ENCODE measurements at regions not wholly inside any gene's neighbourhood (a gene's known extent, or its start where the extent isn't known, plus 50 kb on each side); places are given as distances from the start of the nearest gene placed in this dataset.

GRCh38 chr3:43215663-43216275 lies 70.6 kb upstream of the SNRK start:
- H3K4me3 ChIP-seq, result no peak overlapping the region
- DNase-seq (ENCODE audit: low read depth in 1 of 2, low spot score in 2 of 2), result no peak
- no peak overlapping the region for H3K27ac ChIP-seq

GRCh38 chr3:43215138-43215537 lies 71.2 kb upstream of the SNRK start:
- Histone ChIP-seq H3K9me3 (replicated peaks) (no peaks in the 10 kb centered on the region), H3K27me3 (replicated peaks) (no peaks in the 10 kb centered on the region), H3K36me3 (no peaks in the 10 kb centered on the region), H3K4me1 (replicated peaks) (no peaks in the 10 kb centered on the region), H3K4me3 (no peak overlapping the region), H3K27ac (no peak overlapping the region)
- DNase-seq (ENCODE audit: low read depth in 1 of 2, low spot score in 2 of 2), result no peak

More at GRCh38 chr3:43215663-43216275, 70.6 kb upstream of the SNRK start:
- no peaks in the 10 kb centered on the region for H3K4me1 ChIP-seq (replicated peaks)
- H3K27me3 ChIP-seq (replicated peaks), result no peaks in the 10 kb centered on the region
- H3K9me3 ChIP-seq (replicated peaks), result no peaks in the 10 kb centered on the region
- no peaks in the 10 kb centered on the region for H3K36me3 ChIP-seq

- no peak for DNase-seq (ENCODE audit: low read depth in 1 of 2, low spot score in 2 of 2)
- Histone ChIP-seq H3K36me3 (no peaks in the 10 kb centered on the region), H3K27ac (no peak overlapping the region), H3K27me3 (replicated peaks) (no peaks in the 10 kb centered on the region), H3K4me1 (replicated peaks) (no peaks in the 10 kb centered on the region), H3K9me3 (replicated peaks) (no peaks in the 10 kb centered on the region), H3K4me3 (no peak overlapping the region)
Observed at GRCh38 chr3:43214616-43215015, 71.7 kb upstream of the SNRK start.

GRCh38 chr3:43213631-43214030 lies 72.7 kb upstream of the SNRK start:
- Histone ChIP-seq H3K4me1 (replicated peaks) (no peaks in the 10 kb centered on the region), H3K9me3 (replicated peaks) (no peaks in the 10 kb centered on the region), H3K4me3 (no peak overlapping the region), H3K27me3 (replicated peaks) (no peaks in the 10 kb centered on the region), H3K27ac (no peak overlapping the region), H3K36me3 (no peaks in the 10 kb centered on the region)
- no peak for DNase-seq (ENCODE audit: low read depth in 1 of 2, low spot score in 2 of 2)

- no peaks in the 10 kb centered on the region for H3K27me3 ChIP-seq (replicated peaks)
- no peaks in the 10 kb centered on the region for H3K36me3 ChIP-seq
- H3K27ac ChIP-seq, result no peak overlapping the region
- no peak overlapping the region for H3K4me3 ChIP-seq
- no peaks in the 10 kb centered on the region for H3K9me3 ChIP-seq (replicated peaks)
- no peak for DNase-seq (ENCODE audit: low read depth in 1 of 2, low spot score in 2 of 2)
- no peaks in the 10 kb centered on the region for H3K4me1 ChIP-seq (replicated peaks)
Observed at GRCh38 chr3:43212914-43213611, 73.3 kb upstream of the SNRK start.

- Histone ChIP-seq H3K9me3 (replicated peaks) (no peaks in the 10 kb centered on the region), H3K4me1 (replicated peaks) (no peaks in the 10 kb centered on the region), H3K27ac (no peak overlapping the region), H3K27me3 (replicated peaks) (no peaks in the 10 kb centered on the region), H3K4me3 (no peak overlapping the region), H3K36me3 (no peaks in the 10 kb centered on the region)
- DNase-seq (ENCODE audit: low read depth in 1 of 2, low spot score in 2 of 2), result no peak
Observed at GRCh38 chr3:43211681-43212080, 74.7 kb upstream of the SNRK start.

- Histone ChIP-seq H3K27ac (no peak overlapping the region), H3K4me3 (no peak overlapping the region), H3K36me3 (no peaks in the 10 kb centered on the region), H3K9me3 (replicated peaks) (no peaks in the 10 kb centered on the region), H3K4me1 (replicated peaks) (no peaks in the 10 kb centered on the region), H3K27me3 (replicated peaks) (no peaks in the 10 kb centered on the region)
- no peak for DNase-seq (ENCODE audit: low read depth in 1 of 2, low spot score in 2 of 2)
Observed at GRCh38 chr3:43210049-43211027, 76.0 kb upstream of the SNRK start.

- no peak overlapping the region for H3K4me3 ChIP-seq
- no peaks in the 10 kb centered on the region for H3K27me3 ChIP-seq (replicated peaks)
- H3K36me3 ChIP-seq, result no peaks in the 10 kb centered on the region
- no peaks in the 10 kb centered on the region for H3K4me1 ChIP-seq (replicated peaks)
- no peaks in the 10 kb centered on the region for H3K9me3 ChIP-seq (replicated peaks)
- no peak overlapping the region for H3K27ac ChIP-seq
- no peak for DNase-seq (ENCODE audit: low read depth in 1 of 2, low spot score in 2 of 2)
Observed at GRCh38 chr3:43207628-43208085, 78.7 kb upstream of the SNRK start.

GRCh38 chr3:43206632-43207031 lies 79.7 kb upstream of the SNRK start:
- DNase-seq (ENCODE audit: low read depth in 1 of 2, low spot score in 2 of 2), result no peak
- H3K27me3 ChIP-seq (replicated peaks), result no peaks in the 10 kb centered on the region
- H3K9me3 ChIP-seq (replicated peaks), result no peaks in the 10 kb centered on the region
- H3K36me3 ChIP-seq, result no peaks in the 10 kb centered on the region
- H3K4me3 ChIP-seq, result no peak overlapping the region
- H3K27ac ChIP-seq, result no peak overlapping the region
- H3K4me1 ChIP-seq (replicated peaks), result no peaks in the 10 kb centered on the region

GRCh38 chr3:43206105-43206504 lies 80.2 kb upstream of the SNRK start:
- no peaks in the 10 kb centered on the region for H3K9me3 ChIP-seq (replicated peaks)
- no peak for DNase-seq (ENCODE audit: low read depth in 1 of 2, low spot score in 2 of 2)
- no peak overlapping the region for H3K27ac ChIP-seq
- no peaks in the 10 kb centered on the region for H3K36me3 ChIP-seq
- no peak overlapping the region for H3K4me3 ChIP-seq
- no peaks in the 10 kb centered on the region for H3K27me3 ChIP-seq (replicated peaks)
- no peaks in the 10 kb centered on the region for H3K4me1 ChIP-seq (replicated peaks)

- Histone ChIP-seq H3K27me3 (replicated peaks) (no peaks in the 10 kb centered on the region), H3K36me3 (no peaks in the 10 kb centered on the region), H3K4me3 (no peak overlapping the region), H3K4me1 (replicated peaks) (no peaks in the 10 kb centered on the region), H3K27ac (no peak overlapping the region), H3K9me3 (replicated peaks) (no peaks in the 10 kb centered on the region)
- no peak for DNase-seq (ENCODE audit: low read depth in 1 of 2, low spot score in 2 of 2)
Observed at GRCh38 chr3:43203022-43203421, 83.3 kb upstream of the SNRK start.

- DNase-seq (ENCODE audit: low read depth in 1 of 2, low spot score in 2 of 2), result no peak
- Histone ChIP-seq H3K27ac (no peak overlapping the region), H3K4me3 (no peak overlapping the region), H3K36me3 (no peaks in the 10 kb centered on the region), H3K4me1 (replicated peaks) (no peaks in the 10 kb centered on the region), H3K9me3 (replicated peaks) (no peaks in the 10 kb centered on the region), H3K27me3 (replicated peaks) (no peaks in the 10 kb centered on the region)
Observed at GRCh38 chr3:43201581-43201980, 84.8 kb upstream of the SNRK start.

GRCh38 chr3:43199645-43200306 lies 86.6 kb upstream of the SNRK start:
- DNase-seq (ENCODE audit: low read depth in 1 of 2, low spot score in 2 of 2), result no peak
- Histone ChIP-seq H3K27ac (no peak overlapping the region), H3K9me3 (replicated peaks) (no peaks in the 10 kb centered on the region), H3K27me3 (replicated peaks) (no peaks in the 10 kb centered on the region), H3K4me3 (no peak overlapping the region), H3K36me3 (no peaks in the 10 kb centered on the region), H3K4me1 (replicated peaks) (no peaks in the 10 kb centered on the region)
